GM12875 (cell line): ENCODE measurements at regions not wholly inside any gene's neighbourhood (a gene's known extent, or its start where the extent isn't known, plus 50 kb on each side); places are given as distances from the start of the nearest gene placed in this dataset.

Experiments used
- H3K4me3 ChIP-seq: one replicate; pipeline ENCODE4 v1.5.1; 2011; ENCODE audit warnings: low read depth, low read length, control low read depth
- CTCF ChIP-seq: IDR thresholded peaks from 2 replicates; pipeline ENCODE4 v1.5.1; 2011; ENCODE audit warnings: low read depth, mild to moderate bottlenecking, control low read depth, inconsistent platforms, low read length, moderate library complexity, borderline replicate concordance; ENCODE audit not compliant: insufficient read depth

- no peak for TF ChIP-seq CTCF
- no peak overlapping the region for H3K4me3 ChIP-seq
These were observed 65.4 kb upstream of the SMYD2 start for GRCh38 chr1:214215583-214215982.

- H3K4me3 ChIP-seq: no peak overlapping the region
- TF ChIP-seq CTCF: no peak
These were observed 64.9 kb upstream of the SMYD2 start for GRCh38 chr1:214216021-214216420.

GRCh38 chr1:214216779-214217178 is 64.2 kb upstream of the SMYD2 start:
- no peak for TF ChIP-seq CTCF
- no peak overlapping the region for H3K4me3 ChIP-seq

GRCh38 chr1:214219902-214220301 is 61.1 kb upstream of the SMYD2 start:
- TF ChIP-seq CTCF: no peak

GRCh38 chr1:214220891-214221290 is 60.1 kb upstream of the SMYD2 start:
- no peak for TF ChIP-seq CTCF
- no peak overlapping the region for H3K4me3 ChIP-seq

More at GRCh38 chr1:214219902-214220301, 61.1 kb upstream of the SMYD2 start:
- H3K4me3 ChIP-seq: no peak overlapping the region

- no peak for TF ChIP-seq CTCF
- H3K4me3 ChIP-seq: no peak overlapping the region
These were observed 56.2 kb upstream of the SMYD2 start for GRCh38 chr1:214224611-214225354.

GRCh38 chr1:214228976-214229375 is 52.0 kb upstream of the SMYD2 start:
- TF ChIP-seq CTCF: no peak
- no peak overlapping the region for H3K4me3 ChIP-seq
